HepG2 (cell line): ENCODE measurements at regions not wholly inside any gene's neighbourhood (a gene's known extent, or its start where the extent isn't known, plus 50 kb on each side); places are given as distances from the start of the nearest gene placed in this dataset.

Experiments
- ATAC-seq: fragments of 200-7000 bp; cut with Tn5 transposase; 3 replicates; pipeline ENCODE4 v1.9.1; 2020; ENCODE audit warnings: mild to moderate bottlenecking, moderate library complexity
- BruUV-seq: library from RNA; stranded (reverse); fragments of 400-500 nt; replicated peaks from 2 replicates; lab custom pipeline; 2021; lab: Mats Ljungman, UMichigan
- CTCF ChIA-PET: fragments of 300-600 bp; formaldehyde crosslinking; extraction: SDS; loops from one replicate; lab custom pipeline; 2021; ENCODE audit warnings: low total read pairs, inconsistent platforms, low intra/inter-chr PET ratio; lab: Yijun Ruan, JAX
- POLR2A ChIA-PET: fragments of 350-600 bp; sonication (Branson Sonifier 250); formaldehyde crosslinking; loops from one replicate; lab custom pipeline; 2020; ENCODE audit warnings: antibody characterized with exemption, inconsistent platforms; lab: Yijun Ruan, JAX
- DNase-seq: peaks from one replicate; pipeline ENCODE4 v3.0.0-alpha.2; 2015; ENCODE audit warnings: low spot score
- FAIRE-seq: peaks from 3 replicates; lab custom pipeline; 2011; peaks lifted over from hg19 to GRCh38; lab: Jason Lieb, UNC
- H2AFZ ChIP-seq: one replicate; pipeline ENCODE4 v1.6.1; 2011; ENCODE audit warnings: low read length, inconsistent platforms
- H3K27ac ChIP-seq: fragments of 300-600 bp; 3 replicates; pipeline ENCODE4 v1.8.0; 2011; ENCODE audit warnings: mixed run types, mild to moderate bottlenecking, mixed read lengths, low read length, inconsistent platforms; ENCODE audit not compliant: insufficient read depth; ENCODE audit errors: extremely low read length
- H3K27me3 ChIP-seq, 2 experiments: fragments of 200-600 bp in 1 of 2; 2 replicates in 1 of 2; 3 replicates in 1 of 2; pipeline versions ENCODE4 v1.6.0 to v1.8.0; 2011; ENCODE audit warnings: low read length in 2 of 2, mild to moderate bottlenecking in 2 of 2, moderate library complexity in 2 of 2, inconsistent platforms in 1 of 2; ENCODE audit not compliant: insufficient read depth in 2 of 2, control insufficient read depth in 1 of 2
- H3K36me3 ChIP-seq, 2 experiments: fragments of 200-600 bp in 1 of 2; replicated peaks in 1 of 2; 2 replicates in 1 of 2; 3 replicates in 1 of 2; pipeline versions ENCODE4 v1.5.1 to v1.8.0; 2011; ENCODE audit warnings: low read length in 2 of 2, inconsistent platforms in 1 of 2; ENCODE audit not compliant: insufficient read depth in 2 of 2, control insufficient read depth in 1 of 2
- H3K4me1 ChIP-seq: 2 replicates; pipeline ENCODE4 v1.5.1; 2012; ENCODE audit warnings: low read length, inconsistent platforms; ENCODE audit not compliant: insufficient read depth
- H3K4me2 ChIP-seq: 2 replicates; pipeline ENCODE4 v1.6.0; 2011; ENCODE audit warnings: low read depth, low read length, inconsistent platforms
- H3K4me3 ChIP-seq, 3 experiments: fragments of 200-600 bp in 1 of 3; sonication (generic), shearing (Covaris generic) in 1 of 3; replicated peaks in 1 of 3; 2 replicates each; pipeline ENCODE4 v1.5.1; 2011 to 2016; ENCODE audit warnings: low read length in 3 of 3, inconsistent platforms in 2 of 3, low read depth in 2 of 3, mild to moderate bottlenecking in 2 of 3, control low read depth in 1 of 3, mixed read lengths in 1 of 3; ENCODE audit not compliant: insufficient read depth in 1 of 3
- H3K79me2 ChIP-seq: one replicate; pipeline ENCODE4 v1.6.1; 2011; ENCODE audit warnings: low read length, inconsistent platforms; ENCODE audit not compliant: insufficient read depth
- H3K9ac ChIP-seq: 2 replicates; pipeline ENCODE4 v1.6.0; 2011; ENCODE audit warnings: mild to moderate bottlenecking, low read depth, low read length, inconsistent platforms; ENCODE audit not compliant: insufficient read depth
- H3K9me3 ChIP-seq: 2 replicates; pipeline ENCODE4 v1.5.1; 2012; ENCODE audit warnings: mild to moderate bottlenecking, low read length
- H4K20me1 ChIP-seq: 2 replicates; pipeline ENCODE4 v1.6.0; 2011; ENCODE audit warnings: inconsistent platforms, mild to moderate bottlenecking, low read length, moderate library complexity; ENCODE audit not compliant: insufficient read depth
- BCL3 ChIP-seq: sonication (generic); formaldehyde crosslinking; IDR thresholded peaks from 2 replicates; pipeline ENCODE4 v1.5.1; 2020; ENCODE audit warnings: mild to moderate bottlenecking, missing genetic modification reagents, moderate library complexity
- EEA1 ChIP-seq: sonication (generic); formaldehyde crosslinking; IDR thresholded peaks from 2 replicates; pipeline ENCODE4 v1.5.1; 2020; ENCODE audit warnings: mild to moderate bottlenecking, missing genetic modification reagents, borderline replicate concordance
- TARDBP ChIP-seq: sonication (generic); formaldehyde crosslinking; IDR thresholded peaks from 2 replicates; pipeline ENCODE4 v1.8.0; 2022; ENCODE audit warnings: mild to moderate bottlenecking, missing genetic modification reagents
- ZBTB7A ChIP-seq: sonication (generic); formaldehyde crosslinking; IDR thresholded peaks from 2 replicates; pipeline ENCODE4 v1.8.0; 2022; ENCODE audit warnings: mild to moderate bottlenecking, missing genetic modification reagents
- ZKSCAN5 ChIP-seq: sonication (generic); formaldehyde crosslinking; IDR thresholded peaks from 2 replicates; pipeline ENCODE4 v1.5.1; 2020; ENCODE audit warnings: mild to moderate bottlenecking, missing genetic modification reagents
- ZNF160 ChIP-seq: sonication (generic); formaldehyde crosslinking; IDR thresholded peaks from 2 replicates; pipeline ENCODE4 v1.8.0; 2022; ENCODE audit warnings: mild to moderate bottlenecking, inconsistent platforms, missing genetic modification reagents
- ZNF850 ChIP-seq: sonication (generic); formaldehyde crosslinking; conservative IDR thresholded peaks from 2 replicates; pipeline ENCODE4 v1.9.0; 2021; ENCODE audit warnings: mild to moderate bottlenecking, missing genetic modification reagents
- ZUFSP ChIP-seq: sonication (generic); formaldehyde crosslinking; IDR thresholded peaks from 2 replicates; pipeline ENCODE4 v1.9.0; 2021; ENCODE audit warnings: missing genetic modification reagents, mild to moderate bottlenecking, borderline replicate concordance
- WGBS: methylation state at CpG from one replicate; pipeline ENCODE4 v1.1.6; 2017; ENCODE audit warnings: low lambda C conversion rate; 5-methylcytosine and 5-hydroxymethylcytosine counted together
- in situ Hi-C: cut with HindIII; loops from 2 replicates; pipeline ENCODE4 v1.10.0; 2017; ENCODE audit warnings: low pct_unique_long_range_greater_than_20kb; ENCODE audit not compliant: extremely low pct_ligation_motif_present
- intact Hi-C: fragments of 100-400 bp; cut with micrococcal nuclease; formaldehyde crosslinking; loops from one replicate; pipeline ENCODE4 v1.10.0; 2022; ENCODE audit not compliant: unreplicated experiment

- H3K4me1 ChIP-seq = no peaks in the 10 kb centered on the region
- TF ChIP-seq ZKSCAN5 (CRISPR knock-in tag) (no peak), ZBTB7A (CRISPR knock-in tag) (no peak), BCL3 (CRISPR knock-in tag) (no peak)
- TF ChIP-seq, all 625 proteins: peak for 0
- no peaks in the 10 kb centered on the region; the same call in 1 of the 2 replicates for H3K9me3 ChIP-seq
- no peak overlapping the region for H3K9ac ChIP-seq
- H3K4me3 ChIP-seq = no peak overlapping the region
- BruUV-seq = no TSS peak
- ATAC-seq = no peak
- ChIA-PET CTCF (no interaction called here), POLR2A (no interaction called here)
- no peak overlapping the region for H3K4me2 ChIP-seq
- in situ Hi-C loops (no loop called here), intact Hi-C loops (no loop called here)
- H3K36me3 ChIP-seq = no peaks in the 10 kb centered on the region
- H2AFZ ChIP-seq = no peak overlapping the region
- FAIRE-seq = no peak
- H3K79me2 ChIP-seq = no peaks in the 10 kb centered on the region
- H3K27me3 ChIP-seq = peaks cover 18 to 82% of the 10 kb centered on the region in 2 experiments
- no peak overlapping the region for H3K27ac ChIP-seq
- 25% methylated on average over 5 of the region's 9 CpGs for WGBS
- DNase-seq = no peak
- H4K20me1 ChIP-seq = no peaks in the 10 kb centered on the region; the same call in 1 of the 2 replicates
Measured at GRCh38 chr2:240209493-240209892, 69.0 kb upstream of the OTOS start.

GRCh38 chr2:240210198-240210965, 69.9 kb upstream of the OTOS start:
- DNase-seq = no peak
- Histone ChIP-seq H4K20me1 (no peaks in the 10 kb centered on the region; the same call in 1 of the 2 replicates), H3K4me3 (no peak overlapping the region), H3K4me1 (no peaks in the 10 kb centered on the region), H3K36me3 (no peaks in the 10 kb centered on the region), H2AFZ (no peak overlapping the region), H3K4me2 (no peak overlapping the region), H3K79me2 (no peaks in the 10 kb centered on the region), H3K9me3 (no peaks in the 10 kb centered on the region; the same call in 1 of the 2 replicates), H3K27me3 (peaks cover 19 to 82% of the 10 kb centered on the region in 2 experiments), H3K9ac (no peak overlapping the region), H3K27ac (no peak overlapping the region)
- BruUV-seq = no TSS peak
- FAIRE-seq = no peak
- ChIA-PET CTCF (no interaction called here), POLR2A (no interaction called here)
- in situ Hi-C loops (no loop called here), intact Hi-C loops (no loop called here)
- no peak for ATAC-seq
- no peak for TF ChIP-seq ZNF160
- TF ChIP-seq ZUFSP (CRISPR knock-in tag) = no peak
- TF ChIP-seq EEA1 (CRISPR knock-in tag) = no peak
- no peak for TF ChIP-seq TARDBP (CRISPR knock-in tag)
- TF ChIP-seq ZNF850 (CRISPR knock-in tag) = no peak
- WGBS = 14% methylated on average over 13 of the region's 22 CpGs
